Mesenchymal stem cell (in vitro differentiated cells and primary cell): ENCODE measurements at regions not wholly inside any gene's neighbourhood (a gene's known extent, or its start where the extent isn't known, plus 50 kb on each side); places are given as distances from the start of the nearest gene placed in this dataset.

Experiments used
- DNase-seq: peaks from one replicate; pipeline ENCODE4 v3.0.0-alpha.2; 2013
- H2AFZ ChIP-seq: one replicate; pipeline ENCODE4 v1.6.1; 2013; ENCODE audit warnings: low read depth, mild to moderate bottlenecking, control low read depth, inconsistent platforms, low read length, moderate library complexity
- H2AK5ac ChIP-seq: 2 replicates; pipeline ENCODE4 v1.6.1; 2013; ENCODE audit warnings: low read length, moderate library complexity, mild to moderate bottlenecking, inconsistent platforms; ENCODE audit not compliant: severe bottlenecking
- H2BK120ac ChIP-seq: one replicate; pipeline ENCODE4 v1.6.1; 2013; ENCODE audit warnings: low read depth, mild to moderate bottlenecking, inconsistent platforms, low read length, moderate library complexity
- H2BK12ac ChIP-seq, 2 experiments: one replicate each; pipeline ENCODE4 v1.6.1; 2013; ENCODE audit warnings: inconsistent platforms in 2 of 2, low read length in 2 of 2, mild to moderate bottlenecking in 2 of 2, moderate library complexity in 2 of 2, control low read depth in 1 of 2
- H2BK15ac ChIP-seq: one replicate; pipeline ENCODE4 v1.6.1; 2013; ENCODE audit warnings: mild to moderate bottlenecking, low read depth, inconsistent platforms; ENCODE audit not compliant: poor library complexity, severe bottlenecking
- H2BK5ac ChIP-seq: 2 replicates; pipeline ENCODE4 v1.6.1; 2013; ENCODE audit warnings: low read depth, mild to moderate bottlenecking, low read length, control low read depth, inconsistent platforms; ENCODE audit not compliant: poor library complexity, severe bottlenecking
- H3K14ac ChIP-seq, 2 experiments: one replicate each; pipeline ENCODE4 v1.6.1; 2013; ENCODE audit warnings: inconsistent platforms in 2 of 2, low read length in 2 of 2, control low read depth in 1 of 2, mild to moderate bottlenecking in 1 of 2, moderate library complexity in 1 of 2
- H3K18ac ChIP-seq, 2 experiments: one replicate each; pipeline ENCODE4 v1.6.1; 2013; ENCODE audit warnings: inconsistent platforms in 2 of 2, low read length in 2 of 2, control low read depth in 1 of 2, low read depth in 1 of 2, mild to moderate bottlenecking in 1 of 2
- H3K23ac ChIP-seq, 2 experiments: one replicate each; pipeline ENCODE4 v1.6.1; 2013; ENCODE audit warnings: inconsistent platforms in 2 of 2, low read length in 2 of 2, mild to moderate bottlenecking in 2 of 2, moderate library complexity in 2 of 2, control low read depth in 1 of 2
- H3K27ac ChIP-seq: 2 replicates; pipeline ENCODE4 v1.5.1; 2013; ENCODE audit warnings: mild to moderate bottlenecking, moderate library complexity, low read length, control low read depth, inconsistent platforms; ENCODE audit not compliant: poor library complexity, severe bottlenecking
- H3K27me3 ChIP-seq, 2 experiments: 2 replicates each; pipeline versions ENCODE4 v1.6.1 to v1.7.0; 2013; ENCODE audit warnings: low read length in 2 of 2, mild to moderate bottlenecking in 2 of 2, moderate library complexity in 2 of 2, control low read depth in 1 of 2, inconsistent platforms in 1 of 2; ENCODE audit not compliant: control insufficient read depth in 1 of 2, insufficient read depth in 1 of 2
- H3K36me3 ChIP-seq, 2 experiments: 2 replicates each; pipeline versions ENCODE4 v1.6.1 to v1.7.0; 2013; ENCODE audit warnings: low read length in 2 of 2, control low read depth in 1 of 2, inconsistent platforms in 1 of 2, low read depth in 1 of 2, mild to moderate bottlenecking in 1 of 2; ENCODE audit not compliant: insufficient read depth in 2 of 2, control insufficient read depth in 1 of 2
- H3K4ac ChIP-seq, 2 experiments: one replicate each; pipeline ENCODE4 v1.6.1; 2013; ENCODE audit warnings: inconsistent platforms in 2 of 2, low read length in 2 of 2, mild to moderate bottlenecking in 2 of 2, moderate library complexity in 2 of 2, control low read depth in 1 of 2, low read depth in 1 of 2
- H3K4me1 ChIP-seq: 2 replicates; pipeline ENCODE4 v1.6.1; 2013; ENCODE audit warnings: low read depth, low read length, control low read depth; ENCODE audit not compliant: control insufficient read depth, insufficient read depth
- H3K4me2 ChIP-seq: 2 replicates; pipeline ENCODE4 v1.6.1; 2013; ENCODE audit warnings: low read length, mild to moderate bottlenecking, inconsistent platforms; ENCODE audit not compliant: poor library complexity, severe bottlenecking
- H3K4me3 ChIP-seq, 2 experiments: 2 replicates each; pipeline versions ENCODE4 v1.5.1 to v1.7.0; 2013; ENCODE audit warnings: low read length in 2 of 2, mild to moderate bottlenecking in 2 of 2, control low read depth in 1 of 2, low read depth in 1 of 2; ENCODE audit not compliant: insufficient read depth in 1 of 2
- H3K79me1 ChIP-seq: replicated peaks from 2 replicates; pipeline ENCODE4 v1.6.1; 2013; ENCODE audit warnings: mild to moderate bottlenecking, control low read depth, low read length, inconsistent platforms; ENCODE audit not compliant: poor library complexity, severe bottlenecking
- H3K9ac ChIP-seq: 2 replicates; pipeline ENCODE4 v1.7.0; 2013; ENCODE audit warnings: mild to moderate bottlenecking, low read length, moderate library complexity
- H3K9me3 ChIP-seq: 2 replicates; pipeline ENCODE4 v1.7.0; 2013; ENCODE audit warnings: mild to moderate bottlenecking, low read length; ENCODE audit not compliant: control insufficient read depth
- H4K8ac ChIP-seq: one replicate; pipeline ENCODE4 v1.6.1; 2013; ENCODE audit warnings: inconsistent platforms, mild to moderate bottlenecking, low read length, moderate library complexity
- H4K91ac ChIP-seq: one replicate; pipeline ENCODE4 v1.6.1; 2013; ENCODE audit warnings: mild to moderate bottlenecking, low read length, inconsistent platforms
- WGBS: methylation state at CpG from one replicate; pipeline ENCODE4 v1.1.7; 2013; ENCODE audit warnings: mixed read lengths; 5-methylcytosine and 5-hydroxymethylcytosine counted together

- Histone ChIP-seq H2BK120ac (no peak overlapping the region), H3K4me3 (no peak overlapping the region), H3K27ac (no peak overlapping the region), H3K14ac (no peak overlapping the region), H3K9me3 (peaks cover 20% of the 10 kb centered on the region), H3K4ac (no peak overlapping the region), H3K18ac (no peak overlapping the region), H3K9ac (no peak overlapping the region), H2AK5ac (no peak overlapping the region), H3K27me3 (no peaks in the 10 kb centered on the region), H4K8ac (no peak overlapping the region), H3K4me2 (no peak overlapping the region), H4K91ac (no peak overlapping the region), H3K36me3 (no peaks in the 10 kb centered on the region), H3K4me1 (no peaks in the 10 kb centered on the region), H3K23ac (no peak overlapping the region), H3K79me1 (no peaks in the 10 kb centered on the region), H2AFZ (no peak overlapping the region), H2BK5ac (no peak overlapping the region), H2BK12ac (no peak overlapping the region), H2BK15ac (no peak overlapping the region)
- WGBS = 9% methylated on average over 1 of the region's 1 CpG
- no peak for DNase-seq
Measured at GRCh38 chr6:86820750-86821149, 116.6 kb upstream of the HTR1E start.

- Histone ChIP-seq H3K36me3 (no peaks in the 10 kb centered on the region), H3K9me3 (peaks cover 6% of the 10 kb centered on the region), H3K4me3 (no peak overlapping the region), H2AFZ (no peak overlapping the region), H3K27ac (no peak overlapping the region), H2AK5ac (no peak overlapping the region), H3K27me3 (no peaks in the 10 kb centered on the region), H3K79me1 (no peaks in the 10 kb centered on the region), H2BK12ac (no peak overlapping the region), H2BK120ac (no peak overlapping the region), H3K14ac (no peak overlapping the region), H3K4me2 (no peak overlapping the region), H4K8ac (no peak overlapping the region), H3K23ac (no peak overlapping the region), H3K9ac (no peak overlapping the region), H3K18ac (no peak overlapping the region), H2BK15ac (no peak overlapping the region), H3K4me1 (no peaks in the 10 kb centered on the region), H2BK5ac (no peak overlapping the region), H3K4ac (no peak overlapping the region), H4K91ac (no peak overlapping the region)
- 64% methylated on average over 1 of the region's 1 CpG for WGBS
- DNase-seq = no peak
Measured at GRCh38 chr6:86793649-86794048, 143.7 kb upstream of the HTR1E start.

GRCh38 chr6:86791476-86791875, 145.9 kb upstream of the HTR1E start:
- H2BK15ac ChIP-seq = no peak overlapping the region

DNA sequence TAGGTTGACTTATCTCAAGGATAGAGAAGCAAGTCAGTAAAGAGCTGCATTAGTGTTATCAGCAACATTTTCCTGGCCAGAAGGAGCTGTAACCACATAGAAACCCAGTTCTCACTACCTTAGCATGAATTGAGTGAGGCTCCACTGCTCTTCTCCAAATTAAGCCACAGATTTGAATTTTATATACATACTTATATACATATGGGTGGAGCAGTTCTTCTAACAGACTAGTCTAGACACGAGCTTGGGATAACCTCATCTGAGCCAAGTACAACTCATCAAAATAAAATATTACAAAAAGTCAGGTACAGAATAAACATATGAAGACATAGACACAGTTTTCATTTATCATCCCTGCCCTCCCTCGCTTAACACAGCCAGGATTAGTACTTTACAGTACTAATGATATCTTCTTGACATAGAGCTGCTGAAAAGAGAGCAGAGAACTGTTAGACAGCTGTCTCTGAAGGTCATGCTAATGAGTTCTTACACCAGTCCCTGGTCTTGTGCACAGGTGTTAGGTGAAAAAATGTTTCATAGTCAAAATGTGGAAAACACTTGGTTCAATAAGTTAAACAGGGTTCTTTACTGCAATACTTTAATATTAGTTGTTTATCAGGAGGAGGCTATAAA, 147.4 kb upstream of the HTR1E start:
- no peak overlapping the region for H2AFZ ChIP-seq
- H3K9me3 ChIP-seq = no peaks in the 10 kb centered on the region
- no peak overlapping the region for H2BK15ac ChIP-seq
- no peak overlapping the region for H2BK120ac ChIP-seq
- no peak overlapping the region for H3K14ac ChIP-seq
- H3K4me3 ChIP-seq = no peak overlapping the region
- no peak overlapping the region for H2BK5ac ChIP-seq
- no peak overlapping the region for H2BK12ac ChIP-seq
- H3K9ac ChIP-seq = no peak overlapping the region
- H3K27me3 ChIP-seq = no peaks in the 10 kb centered on the region
- H3K18ac ChIP-seq = no peak overlapping the region
- no peak overlapping the region for H4K8ac ChIP-seq
- H3K23ac ChIP-seq = no peak overlapping the region
- H4K91ac ChIP-seq = no peak overlapping the region
- no peaks in the 10 kb centered on the region for H3K4me1 ChIP-seq
- H3K79me1 ChIP-seq = no peaks in the 10 kb centered on the region
- H2AK5ac ChIP-seq = no peak overlapping the region
- H3K4ac ChIP-seq = no peak overlapping the region
- H3K4me2 ChIP-seq = no peak overlapping the region
- no peak overlapping the region for H3K27ac ChIP-seq
- 22% methylated on average over 1 of the region's 2 CpGs for WGBS
- H3K36me3 ChIP-seq = no peaks in the 10 kb centered on the region
- no peak for DNase-seq

More at GRCh38 chr6:86791476-86791875, 145.9 kb upstream of the HTR1E start:
- Histone ChIP-seq H3K27ac (no peak overlapping the region), H3K4me2 (no peak overlapping the region), H2BK120ac (no peak overlapping the region), H3K4me3 (no peak overlapping the region), H2AFZ (no peak overlapping the region), H4K8ac (no peak overlapping the region), H2AK5ac (no peak overlapping the region), H3K9me3 (peaks cover 2% of the 10 kb centered on the region), H2BK5ac (no peak overlapping the region), H3K27me3 (no peaks in the 10 kb centered on the region), H3K79me1 (no peaks in the 10 kb centered on the region), H3K18ac (no peak overlapping the region), H3K23ac (no peak overlapping the region), H3K36me3 (no peaks in the 10 kb centered on the region), H3K14ac (no peak overlapping the region), H3K4ac (no peak overlapping the region), H2BK12ac (no peak overlapping the region), H4K91ac (no peak overlapping the region), H3K4me1 (no peaks in the 10 kb centered on the region), H3K9ac (no peak overlapping the region)
- WGBS = 91% methylated on average over 1 of the region's 1 CpG
- no peak for DNase-seq
